HG03432 (cell line): ENCODE measurements at regions not wholly inside any gene's neighbourhood (a gene's known extent, or its start where the extent isn't known, plus 50 kb on each side); places are given as distances from the start of the nearest gene placed in this dataset.
"Not testable (repeated sequence)": the region's sequence is repeated elsewhere in the genome, so short reads cannot be mapped to it uniquely, and the experiment has no call there.

Experiments
- ATAC-seq: cut with Tn5 transposase; IDR thresholded peaks from one replicate; pipeline ENCODE4 v1.9.1; 2021; ENCODE audit warnings: mild to moderate bottlenecking, moderate library complexity; ENCODE audit not compliant: unreplicated experiment

- no peak for ATAC-seq
Measured at GRCh38 chr1:80624682-80625081, 1176.1 kb upstream of the ADGRL2 start.

DNA sequence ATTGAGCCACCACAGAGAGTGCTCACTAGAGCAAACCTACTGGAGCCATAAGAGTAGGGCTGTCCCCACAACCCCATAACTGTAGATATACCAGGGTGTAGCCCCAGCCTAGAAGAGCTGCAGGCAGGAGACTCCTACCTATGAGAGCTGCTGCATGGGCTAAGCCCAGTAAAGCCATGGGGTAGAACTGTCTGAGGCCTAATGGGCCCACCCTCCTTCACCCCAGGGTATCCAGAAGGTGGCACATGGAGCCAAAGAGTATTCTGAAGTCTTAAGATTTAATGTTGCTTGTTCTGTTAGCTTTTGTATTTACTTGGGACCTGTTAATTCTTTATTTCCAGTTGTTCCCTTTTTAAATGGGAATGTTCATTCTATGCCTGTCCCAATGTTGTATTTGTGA lies 1193.7 kb upstream of the ADGRL2 start:
- no peak for ATAC-seq

DNA sequence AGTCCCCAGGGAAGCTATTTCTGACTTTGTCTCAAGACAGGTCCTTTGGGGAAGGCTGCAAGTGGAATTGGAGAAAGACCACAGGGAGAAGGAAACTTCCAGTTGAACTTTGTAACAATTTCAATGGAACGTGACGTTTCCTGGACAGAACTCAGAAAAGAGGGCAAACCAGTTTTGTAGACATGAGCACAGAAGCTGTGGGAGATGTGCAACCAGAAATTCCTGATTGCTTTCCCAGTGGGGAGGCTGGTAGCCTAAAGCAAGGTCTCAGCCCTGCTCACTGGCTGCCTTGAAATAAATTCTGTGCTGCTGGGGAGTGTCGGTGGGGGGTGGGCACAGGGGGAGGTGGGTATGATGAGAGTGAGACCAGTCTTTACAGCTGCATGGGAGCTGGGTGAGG lies 1206.7 kb upstream of the ADGRL2 start:
- no peak for ATAC-seq

DNA sequence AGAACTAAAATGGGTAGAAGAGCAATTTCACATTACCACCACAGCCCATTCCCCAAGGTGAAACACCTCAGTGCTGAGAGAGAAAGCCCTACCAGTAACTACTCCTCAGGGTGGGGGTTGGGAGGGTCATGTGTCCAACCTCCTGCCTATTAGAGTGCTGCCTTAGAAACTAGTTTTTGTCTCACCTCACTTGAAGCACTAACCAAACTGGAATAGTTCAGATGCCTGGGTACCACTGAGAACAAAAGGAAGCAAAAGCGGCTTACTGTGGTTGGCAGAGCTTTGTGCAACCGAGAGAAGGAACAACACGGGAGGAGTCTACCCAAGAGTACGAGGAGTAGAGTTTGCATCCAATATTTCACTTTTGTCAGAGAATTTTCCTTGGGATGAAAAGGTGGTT lies 1207.5 kb upstream of the ADGRL2 start:
- ATAC-seq, result no peak

GRCh38 chr1:80582980-80583379 lies 1217.8 kb upstream of the ADGRL2 start:
- no peak for ATAC-seq

DNA sequence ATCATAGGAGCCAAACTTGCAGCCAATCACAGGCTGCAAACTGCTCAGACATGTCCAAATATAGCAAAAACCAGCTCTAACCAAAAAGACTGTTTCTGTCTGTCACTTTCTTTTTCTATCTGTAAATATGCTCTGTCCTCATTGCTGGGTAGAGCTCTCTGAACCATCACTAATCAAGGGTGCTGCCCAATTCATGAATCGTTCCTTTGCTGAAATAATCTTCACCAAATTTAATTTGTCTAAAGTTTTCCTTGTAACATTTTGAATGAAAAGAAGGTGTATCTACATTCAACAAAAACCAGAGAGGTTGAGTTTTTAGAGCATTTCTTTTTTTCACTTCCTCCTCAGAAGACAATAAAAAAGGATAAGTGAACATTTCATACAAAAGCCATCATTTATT lies 1221.7 kb upstream of the ADGRL2 start:
- ATAC-seq, result no peak

DNA sequence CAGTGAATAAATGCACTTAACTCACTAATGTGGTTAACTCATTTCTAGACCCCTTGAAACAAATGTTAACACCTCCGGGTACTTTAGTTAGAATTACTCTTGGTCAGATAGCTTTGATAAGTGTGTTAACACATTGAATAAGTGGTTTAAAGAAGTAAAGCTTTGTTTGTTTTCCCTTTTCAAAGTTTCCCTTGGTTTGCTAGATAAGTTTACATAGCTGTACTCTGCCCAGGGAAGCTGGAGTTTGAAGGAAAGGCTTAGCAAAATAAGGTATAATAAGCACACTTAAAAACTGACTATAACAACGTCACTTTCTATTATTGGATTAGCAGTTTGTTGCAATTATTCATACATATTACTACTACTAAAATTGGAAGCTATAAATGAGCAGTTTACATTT lies 1233.9 kb upstream of the ADGRL2 start:
- ATAC-seq, result no peak

DNA sequence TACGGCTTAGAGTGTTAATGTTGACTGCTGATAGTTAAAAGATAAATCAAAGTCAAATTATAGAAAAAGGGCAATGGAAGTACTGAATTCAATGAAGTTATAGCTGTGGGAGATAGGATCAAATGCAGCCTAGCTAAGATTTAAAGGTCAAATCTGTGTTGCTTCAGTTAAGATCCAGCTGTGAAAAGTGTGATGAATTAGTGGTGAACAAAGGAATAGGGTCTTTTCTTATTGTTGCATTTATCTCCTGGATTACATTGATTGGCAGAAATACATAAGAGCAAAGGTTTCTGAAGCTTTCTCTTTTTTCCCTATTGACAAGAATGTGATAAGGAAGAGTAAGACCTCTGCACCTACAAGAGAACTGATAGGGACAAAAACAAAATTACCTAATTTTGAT lies 1234.6 kb upstream of the ADGRL2 start:
- no peak for ATAC-seq

GRCh38 chr1:80565406-80565805 lies 1235.3 kb upstream of the ADGRL2 start:
- no peak for ATAC-seq

- no peak for ATAC-seq
Measured at GRCh38 chr1:80542231-80542630, 1258.5 kb upstream of the ADGRL2 start.

- no peak for ATAC-seq
Measured at GRCh38 chr1:80540596-80540995, 1260.1 kb upstream of the ADGRL2 start.

DNA sequence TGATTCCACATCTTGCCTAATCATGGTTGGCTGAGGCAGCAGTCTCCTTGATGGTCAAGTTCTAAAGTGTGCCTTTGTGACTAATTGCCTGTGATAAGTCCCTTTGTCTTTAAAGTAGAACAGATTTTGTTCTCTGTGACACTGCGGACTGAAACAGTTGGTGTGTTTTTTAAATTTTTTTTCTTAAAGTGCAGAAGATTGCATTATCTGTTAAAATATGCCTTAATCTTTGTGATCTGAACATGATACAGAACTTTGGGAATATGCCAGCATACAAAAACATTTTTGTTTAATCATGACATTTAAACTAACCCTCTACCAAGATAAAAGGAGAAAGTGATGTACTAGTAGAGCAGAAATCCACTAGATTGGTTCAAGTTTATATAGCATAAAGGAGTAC lies 1260.6 kb upstream of the ADGRL2 start:
- no peak for ATAC-seq

DNA sequence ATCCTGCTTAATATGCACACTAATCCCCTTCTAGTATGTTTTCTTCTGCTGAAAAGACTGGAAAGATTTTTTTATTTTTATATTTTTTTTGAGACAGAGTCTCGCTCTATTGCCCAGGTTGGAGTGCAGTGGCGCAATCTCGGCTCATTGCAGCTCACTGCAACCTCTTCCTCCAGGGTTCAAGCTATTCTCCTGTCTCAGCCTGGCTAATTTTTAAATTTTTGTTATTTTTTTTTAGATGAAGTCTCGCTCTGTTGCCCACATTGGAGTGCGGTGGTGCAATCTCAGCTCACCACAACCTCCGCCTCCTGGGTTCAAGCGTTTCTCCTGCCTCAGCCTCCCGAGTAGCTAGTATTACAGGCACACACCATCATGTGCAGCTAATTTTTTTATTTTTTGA lies 1261.4 kb upstream of the ADGRL2 start:
- ATAC-seq, result not testable (repeated sequence)

DNA sequence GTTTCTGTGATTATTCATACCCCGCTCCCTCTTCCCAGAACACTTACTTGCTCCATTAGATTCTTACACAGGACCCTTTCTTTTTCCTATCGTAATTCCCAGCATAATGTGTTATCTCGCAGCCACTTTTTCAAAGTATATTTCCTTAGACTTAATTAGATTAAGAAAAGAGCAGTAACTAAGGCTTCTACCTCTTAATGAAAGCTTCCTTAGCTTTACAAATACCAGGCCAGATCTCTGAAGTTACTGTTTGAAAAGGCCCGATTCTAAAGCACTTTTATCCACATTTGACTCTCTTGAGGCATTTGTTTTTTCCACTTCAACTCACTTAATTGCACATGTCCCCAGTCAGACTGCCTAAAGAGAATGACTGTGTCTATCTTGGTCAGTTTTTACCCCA lies 1264.3 kb upstream of the ADGRL2 start:
- no peak for ATAC-seq

- no peak for ATAC-seq
Measured at GRCh38 chr1:80535466-80535865, 1265.3 kb upstream of the ADGRL2 start.

- ATAC-seq, result no peak
Measured at GRCh38 chr1:80534606-80535360, 1266.0 kb upstream of the ADGRL2 start.

GRCh38 chr1:80533775-80534334 lies 1266.9 kb upstream of the ADGRL2 start:
- ATAC-seq, result no peak

GRCh38 chr1:80533093-80533492 lies 1267.6 kb upstream of the ADGRL2 start:
- no peak for ATAC-seq

DNA sequence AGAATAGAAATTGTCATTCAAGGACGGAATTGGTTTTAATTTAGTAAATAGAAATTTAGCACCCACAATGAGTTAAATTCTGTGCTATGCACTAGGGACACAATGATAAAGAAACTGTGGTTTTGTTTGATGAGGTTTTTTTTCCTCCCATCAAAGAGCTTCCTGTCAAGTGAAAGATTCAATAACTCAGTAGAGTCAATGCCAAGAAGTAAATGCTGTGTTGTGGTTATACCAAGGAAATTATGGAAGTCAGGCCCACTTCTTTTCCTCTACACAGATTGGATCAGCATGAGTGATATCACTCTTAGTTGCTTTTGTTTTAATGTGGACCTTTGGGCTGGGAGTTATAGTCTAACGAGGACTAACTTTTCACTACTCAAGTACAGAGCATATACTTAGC lies 1269.6 kb upstream of the ADGRL2 start:
- ATAC-seq, result no peak

DNA sequence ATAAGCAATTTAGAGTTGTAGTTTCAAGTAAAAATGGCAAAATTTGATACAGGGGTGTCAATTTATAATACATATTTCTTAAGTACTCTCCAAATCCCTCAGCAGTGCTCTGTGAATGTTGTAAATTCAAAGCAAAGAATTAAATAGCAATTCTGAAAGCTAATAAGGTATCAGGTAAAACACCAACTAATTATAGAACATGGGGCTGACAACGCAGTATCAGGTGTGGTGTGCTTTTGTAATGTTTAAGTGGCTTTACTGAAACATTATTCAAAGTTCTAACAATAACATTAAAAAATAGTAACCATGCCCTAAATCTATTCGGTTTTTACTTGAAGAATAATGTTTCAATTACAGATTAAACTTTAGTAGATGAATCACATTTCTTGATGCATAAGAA lies 1271.2 kb upstream of the ADGRL2 start:
- ATAC-seq, result no peak

- ATAC-seq, result no peak
Measured at GRCh38 chr1:80523861-80524260, 1276.9 kb upstream of the ADGRL2 start.

DNA sequence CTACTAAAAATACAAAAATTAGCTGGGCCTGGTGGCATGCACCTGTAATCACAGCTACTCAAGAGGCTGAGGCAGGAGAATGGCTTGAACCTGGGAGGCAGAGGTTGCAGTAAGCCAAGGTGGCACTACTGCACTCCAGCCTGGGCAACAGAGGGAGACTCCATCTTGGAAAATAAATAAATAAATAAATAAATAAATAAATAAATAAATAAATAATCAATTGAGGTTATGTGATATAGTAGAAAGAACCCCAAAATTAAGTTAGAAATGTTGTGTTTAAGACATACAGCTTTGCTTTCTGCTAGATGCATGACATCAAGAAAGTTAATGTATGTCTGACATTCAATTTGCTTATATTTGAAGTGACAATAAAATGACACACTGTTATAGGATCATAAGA lies 1277.7 kb upstream of the ADGRL2 start:
- not testable (repeated sequence) for ATAC-seq

GRCh38 chr1:80520949-80521348 lies 1279.8 kb upstream of the ADGRL2 start:
- ATAC-seq, result no peak
